ENCODE measurements at regions not wholly inside any gene's neighbourhood (a gene's known extent, or its start where the extent isn't known, plus 50 kb on each side); places are given as distances from the start of the nearest gene placed in this dataset.

- Histone ChIP-seq H3K4me3 (no peak overlapping the region), H3K27ac (no peak overlapping the region), H3K4me1 (replicated peaks in 1 of 2) (no peaks in the 10 kb centered on the region)
- in situ Hi-C loops (cut with MboI; ENCODE audit: low pct_unique_long_range_greater_than_20kb in 2 of 9, low sequenced_read_pairs in 9 of 9, unreplicated experiment in 9 of 9) = no loop called here
- 45 to 100% (median 94%) methylated on average over 1 to 3 of the region's 3 CpGs; no CpG with 5 or more reads in 1 of the 10 experiments for WGBS, 10 experiments
- ATAC-seq (replicated peaks in 6 of 8) = no peak
Measured at GRCh38 chr7:42792841-42793240, 119.0 kb downstream of the C7orf25 start.

DNA sequence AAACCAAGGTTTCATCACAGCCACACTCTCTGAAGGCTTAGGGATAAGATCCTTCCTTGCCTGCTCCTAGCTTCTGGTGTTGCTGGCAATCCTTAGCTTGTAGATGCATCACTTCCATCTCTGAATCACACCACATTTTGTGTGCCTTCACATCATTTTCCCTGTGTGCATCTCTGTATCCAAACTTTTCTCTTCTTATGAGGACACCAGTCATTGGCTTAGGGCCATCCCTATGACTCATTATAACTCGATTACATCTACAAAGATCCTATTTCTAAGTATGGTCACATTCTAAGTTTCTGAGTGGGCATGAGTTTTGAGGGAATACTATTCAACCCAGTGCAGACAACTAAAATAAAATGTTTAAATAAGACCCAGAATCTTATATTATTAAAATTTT lies 121.7 kb downstream of the C7orf25 start:
- WGBS, 10 experiments = 0 to 86% (median 72%) methylated on average over 1 of the region's 1 CpG; no CpG with 5 or more reads in 2 of the 10 experiments
- no peaks in the 10 kb centered on the region for H3K4me1 ChIP-seq (replicated peaks in 1 of 2)
- H3K27ac ChIP-seq = no peak overlapping the region
- ATAC-seq (replicated peaks in 6 of 8) = peak in 1 of 8 experiments; percentile 19
- in situ Hi-C loops (cut with MboI; ENCODE audit: low pct_unique_long_range_greater_than_20kb in 2 of 9, low sequenced_read_pairs in 9 of 9, unreplicated experiment in 9 of 9) = no loop called here
- no peak overlapping the region for H3K4me3 ChIP-seq

GRCh38 chr7:42774436-42774835 lies 137.4 kb downstream of the C7orf25 start:
- no peak for ATAC-seq (replicated peaks in 6 of 8)
- no peaks in the 10 kb centered on the region for H3K4me1 ChIP-seq (replicated peaks in 1 of 2)
- no peak overlapping the region for H3K4me3 ChIP-seq
- no peak overlapping the region for H3K27ac ChIP-seq
- 20 to 100% (median 88%) methylated on average over 1 to 4 of the region's 4 CpGs; no CpG with 5 or more reads in 2 of the 10 experiments for WGBS, 10 experiments
- in situ Hi-C loops (cut with MboI; ENCODE audit: low pct_unique_long_range_greater_than_20kb in 2 of 9, low sequenced_read_pairs in 9 of 9, unreplicated experiment in 9 of 9) = no loop called here

DNA sequence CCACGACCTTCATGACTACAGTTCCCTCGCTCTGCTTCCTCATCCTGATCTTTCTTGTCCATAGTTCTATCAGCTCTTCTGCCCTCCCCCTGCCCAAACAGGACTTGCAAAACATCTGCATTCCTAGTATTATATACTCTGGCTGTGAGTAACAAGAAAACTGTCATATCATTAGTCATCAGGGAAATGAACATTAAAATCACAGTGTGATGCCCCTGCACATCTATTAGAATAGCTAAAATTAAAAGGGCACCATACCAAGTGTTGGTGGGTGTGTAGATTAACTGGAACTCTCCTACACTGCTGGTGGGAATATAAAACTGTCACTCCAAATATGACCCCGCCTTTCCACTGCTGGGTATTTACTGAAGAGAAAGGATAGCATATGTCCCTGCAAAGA lies 141.8 kb downstream of the C7orf25 start:
- H3K27ac ChIP-seq = no peak overlapping the region
- H3K4me1 ChIP-seq (replicated peaks in 1 of 2) = no peaks in the 10 kb centered on the region
- peak in 3 of 8 experiments; percentile 43 to 84 (median 75) for ATAC-seq (replicated peaks in 6 of 8)
- WGBS, 10 experiments = 50 to 100% (median 89%) methylated on average over 1 to 2 of the region's 3 CpGs; no CpG with 5 or more reads in 4 of the 10 experiments
- in situ Hi-C loops (cut with MboI; ENCODE audit: low pct_unique_long_range_greater_than_20kb in 2 of 9, low sequenced_read_pairs in 9 of 9, unreplicated experiment in 9 of 9) = no loop called here
- H3K4me3 ChIP-seq = no peak overlapping the region

DNA sequence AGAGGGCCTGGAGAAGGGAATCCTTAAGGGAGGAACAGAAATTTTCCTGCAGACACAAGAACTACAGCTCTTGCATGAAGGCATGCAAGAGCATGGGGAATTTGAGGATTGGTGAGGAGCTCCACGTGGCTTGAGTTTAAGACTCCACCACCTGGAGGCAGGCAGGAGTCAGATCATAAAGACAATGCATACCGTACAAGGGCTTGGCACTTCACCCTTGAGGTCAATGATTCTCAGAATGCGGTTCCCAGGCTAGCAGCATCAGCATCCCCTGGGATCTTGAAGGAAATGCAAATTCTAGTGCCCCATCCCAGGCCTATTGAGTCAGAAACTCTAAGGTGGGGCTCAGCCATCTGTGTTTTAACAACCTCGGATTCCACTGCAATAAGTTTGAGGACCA lies 143.8 kb downstream of the C7orf25 start:
- H3K4me3 ChIP-seq = no peak overlapping the region
- 0 to 100% (median 71%) methylated on average over 1 to 4 of the region's 4 CpGs; no CpG with 5 or more reads in 1 of the 10 experiments for WGBS, 10 experiments
- in situ Hi-C loops (cut with MboI; ENCODE audit: low pct_unique_long_range_greater_than_20kb in 2 of 9, low sequenced_read_pairs in 9 of 9, unreplicated experiment in 9 of 9) = no loop called here
- no peaks in the 10 kb centered on the region for H3K4me1 ChIP-seq (replicated peaks in 1 of 2)
- ATAC-seq (replicated peaks in 6 of 8) = peak in 2 of 8 experiments; percentile 31 to 68
- H3K27ac ChIP-seq = no peak overlapping the region

- no peak for ATAC-seq (replicated peaks in 6 of 8)
- 56 to 100% (median 75%) methylated on average over 1 to 3 of the region's 3 CpGs; no CpG with 5 or more reads in 3 of the 10 experiments for WGBS, 10 experiments
Measured at GRCh38 chr7:42766782-42767423, 145.0 kb downstream of the C7orf25 start.

DNA sequence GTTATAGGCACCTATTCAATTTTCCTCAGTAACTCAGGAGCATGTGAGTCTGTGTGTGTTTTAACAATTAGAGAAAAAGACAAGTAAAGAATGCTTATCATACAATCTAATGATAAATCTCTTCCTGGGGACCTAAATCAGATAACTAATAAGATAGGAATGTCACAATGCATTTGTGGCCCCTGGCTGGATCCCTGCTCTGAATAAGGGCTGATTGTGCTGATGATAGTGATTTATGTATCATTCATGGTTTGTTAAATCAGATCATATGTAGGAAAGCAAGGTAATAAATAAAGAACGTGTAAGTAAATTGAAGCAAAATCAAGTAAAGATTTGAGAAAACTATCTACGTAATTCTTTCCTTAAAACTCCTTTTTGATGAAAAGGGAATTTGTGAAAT lies 145.9 kb downstream of the C7orf25 start:
- no peak for ATAC-seq (replicated peaks in 6 of 8)
- Histone ChIP-seq H3K4me1 (replicated peaks in 1 of 2) (no peaks in the 10 kb centered on the region), H3K27ac (no peak overlapping the region), H3K4me3 (no peak overlapping the region)
- in situ Hi-C loops (cut with MboI; ENCODE audit: low pct_unique_long_range_greater_than_20kb in 2 of 9, low sequenced_read_pairs in 9 of 9, unreplicated experiment in 9 of 9) = no loop called here
- WGBS, 10 experiments = 58 to 100% (median 94%) methylated on average over 1 to 2 of the region's 2 CpGs; no CpG with 5 or more reads in 1 of the 10 experiments

More at GRCh38 chr7:42766782-42767423, 145.0 kb downstream of the C7orf25 start:
- in situ Hi-C loops (cut with MboI; ENCODE audit: low pct_unique_long_range_greater_than_20kb in 2 of 9, low sequenced_read_pairs in 9 of 9, unreplicated experiment in 9 of 9) = no loop called here
- Histone ChIP-seq H3K4me3 (no peak overlapping the region), H3K4me1 (replicated peaks in 1 of 2) (no peaks in the 10 kb centered on the region), H3K27ac (no peak overlapping the region)

- no peak for ATAC-seq (replicated peaks in 6 of 8)
Measured at GRCh38 chr7:42763137-42763551, 148.7 kb downstream of the C7orf25 start.

GRCh38 chr7:42761486-42761885 lies 150.4 kb downstream of the C7orf25 start:
- no peak for ATAC-seq (replicated peaks in 6 of 8)
- in situ Hi-C loops (cut with MboI; ENCODE audit: low pct_unique_long_range_greater_than_20kb in 2 of 9, low sequenced_read_pairs in 9 of 9, unreplicated experiment in 9 of 9) = no loop called here
- no peak overlapping the region for H3K27ac ChIP-seq
- 25 to 100% (median 91%) methylated on average over 1 of the region's 1 CpG; no CpG with 5 or more reads in 2 of the 10 experiments for WGBS, 10 experiments
- peaks cover 0 to 3% of the 10 kb centered on the region in 2 donors for H3K4me1 ChIP-seq (replicated peaks in 1 of 2)
- no peak overlapping the region for H3K4me3 ChIP-seq

More at GRCh38 chr7:42763137-42763551, 148.7 kb downstream of the C7orf25 start:
- 68 to 100% (median 87%) methylated on average over 1 to 5 of the region's 6 CpGs; no CpG with 5 or more reads in 2 of the 10 experiments for WGBS, 10 experiments
- H3K27ac ChIP-seq = no peak overlapping the region
- H3K4me1 ChIP-seq (replicated peaks in 1 of 2) = no peaks in the 10 kb centered on the region
- H3K4me3 ChIP-seq = no peak overlapping the region
- in situ Hi-C loops (cut with MboI; ENCODE audit: low pct_unique_long_range_greater_than_20kb in 2 of 9, low sequenced_read_pairs in 9 of 9, unreplicated experiment in 9 of 9) = no loop called here

GRCh38 chr7:42758124-42758523 lies 153.7 kb downstream of the C7orf25 start:
- no peak for ATAC-seq (replicated peaks in 6 of 8)
- no peak overlapping the region for H3K27ac ChIP-seq
- peaks cover 4 to 8% of the 10 kb centered on the region in 2 donors for H3K4me1 ChIP-seq (replicated peaks in 1 of 2)
- no peak overlapping the region for H3K4me3 ChIP-seq
- in situ Hi-C loops (cut with MboI; ENCODE audit: low pct_unique_long_range_greater_than_20kb in 2 of 9, low sequenced_read_pairs in 9 of 9, unreplicated experiment in 9 of 9) = no loop called here
- 11 to 100% (median 88%) methylated on average over 1 of the region's 1 CpG; no CpG with 5 or more reads in 5 of the 10 experiments for WGBS, 10 experiments

- 50 to 79% (median 69%) methylated on average over 2 to 5 of the region's 5 CpGs; no CpG with 5 or more reads in 1 of the 10 experiments for WGBS, 10 experiments
- H3K4me3 ChIP-seq = no peak overlapping the region
- H3K4me1 ChIP-seq (replicated peaks in 1 of 2) = peaks cover 4 to 8% of the 10 kb centered on the region in 2 donors
- in situ Hi-C loops (cut with MboI; ENCODE audit: low pct_unique_long_range_greater_than_20kb in 2 of 9, low sequenced_read_pairs in 9 of 9, unreplicated experiment in 9 of 9) = no loop called here
- peak in 5 of 8 experiments; percentile 44 to 73 (median 66) for ATAC-seq (replicated peaks in 6 of 8)
- H3K27ac ChIP-seq = no peak overlapping the region
Measured at GRCh38 chr7:42756841-42757240, 155.0 kb downstream of the C7orf25 start.

- Histone ChIP-seq H3K4me1 (replicated peaks in 1 of 2) (peaks cover 4 to 8% of the 10 kb centered on the region in 2 donors), H3K4me3 (no peak overlapping the region), H3K27ac (no peak overlapping the region)
- in situ Hi-C loops (cut with MboI; ENCODE audit: low pct_unique_long_range_greater_than_20kb in 2 of 9, low sequenced_read_pairs in 9 of 9, unreplicated experiment in 9 of 9) = no loop called here
- WGBS, 10 experiments = 0 to 69% (median 37%) methylated on average over 1 to 3 of the region's 3 CpGs; no CpG with 5 or more reads in 2 of the 10 experiments
- ATAC-seq (replicated peaks in 6 of 8) = no peak
Measured at GRCh38 chr7:42753811-42754363, 158.0 kb downstream of the C7orf25 start.

- in situ Hi-C loops (cut with MboI; ENCODE audit: low pct_unique_long_range_greater_than_20kb in 2 of 9, low sequenced_read_pairs in 9 of 9, unreplicated experiment in 9 of 9) = no loop called here
- Histone ChIP-seq H3K27ac (no peak overlapping the region), H3K4me1 (replicated peaks in 1 of 2) (peaks cover 4 to 8% of the 10 kb centered on the region in 2 donors), H3K4me3 (no peak overlapping the region)
- 42 to 86% (median 52%) methylated on average over 1 to 2 of the region's 2 CpGs for WGBS, 10 experiments
- ATAC-seq (replicated peaks in 6 of 8) = peak in 1 of 8 experiments; percentile 39
Measured at GRCh38 chr7:42753367-42753766, 158.5 kb downstream of the C7orf25 start.
